C4-2B (cell line): ENCODE measurements at regions not wholly inside any gene's neighbourhood (a gene's known extent, or its start where the extent isn't known, plus 50 kb on each side); places are given as distances from the start of the nearest gene placed in this dataset.

Source experiments
- CTCF ChIP-seq: fragments of 450-650 bp; conservative IDR thresholded peaks from 2 replicates; pipeline ENCODE4 v1.5.1; 2017; ENCODE audit warnings: mild to moderate bottlenecking
- ZFX ChIP-seq: fragments of 450-650 bp; IDR thresholded peaks from 2 replicates; pipeline ENCODE4 v1.6.1; 2017

GRCh38 chr3:72004749-72005292, 219.9 kb upstream of the PROK2 start:
- no peak for TF ChIP-seq CTCF
- TF ChIP-seq ZFX: no peak
